ENCODE measurements at regions not wholly inside any gene's neighbourhood (a gene's known extent, or its start where the extent isn't known, plus 50 kb on each side); places are given as distances from the start of the nearest gene placed in this dataset.

GRCh38 chr6:9532621-9533557, 882.0 kb downstream of the TFAP2A start:
- DNase-seq (ENCODE audit: low read depth in 2 of 2), result peak in 1 of 2 donors; percentile 34

GRCh38 chr6:9527679-9528286, 887.1 kb downstream of the TFAP2A start:
- no peak for DNase-seq (ENCODE audit: low read depth in 2 of 2)

GRCh38 chr6:9523462-9523861, 891.4 kb downstream of the TFAP2A start:
- DNase-seq (ENCODE audit: low read depth in 2 of 2), result peak in 1 of 2 donors; percentile 67

GRCh38 chr6:9522101-9522500, 892.8 kb downstream of the TFAP2A start:
- DNase-seq (ENCODE audit: low read depth in 2 of 2), result no peak

- peak in 1 of 2 donors; percentile 51 for DNase-seq (ENCODE audit: low read depth in 2 of 2)
Observed at GRCh38 chr6:9521152-9521530, 893.7 kb downstream of the TFAP2A start.

- peak in 1 of 2 donors; percentile 84 for DNase-seq (ENCODE audit: low read depth in 2 of 2)
Observed at GRCh38 chr6:9520417-9521151, 894.3 kb downstream of the TFAP2A start.

- DNase-seq (ENCODE audit: low read depth in 2 of 2), result no peak
Observed at GRCh38 chr6:9518431-9518830, 896.4 kb downstream of the TFAP2A start.

GRCh38 chr6:9517806-9518205, 897.1 kb downstream of the TFAP2A start:
- DNase-seq (ENCODE audit: low read depth in 2 of 2), result no peak

- DNase-seq (ENCODE audit: low read depth in 2 of 2), result no peak
Observed at GRCh38 chr6:9515633-9516606, 899.0 kb downstream of the TFAP2A start.

- DNase-seq (ENCODE audit: low read depth in 2 of 2), result no peak
Observed at GRCh38 chr6:9514146-9514545, 900.7 kb downstream of the TFAP2A start.

GRCh38 chr6:9511157-9511556, 903.7 kb downstream of the TFAP2A start:
- DNase-seq (ENCODE audit: low read depth in 2 of 2), result no peak

- no peak for DNase-seq (ENCODE audit: low read depth in 2 of 2)
Observed at GRCh38 chr6:9507136-9507895, 907.6 kb downstream of the TFAP2A start.

GRCh38 chr6:9504191-9504590, 910.7 kb downstream of the TFAP2A start:
- no peak for DNase-seq (ENCODE audit: low read depth in 2 of 2)

GRCh38 chr6:9503111-9503761, 911.6 kb downstream of the TFAP2A start:
- peak in 1 of 2 donors; percentile 92 for DNase-seq (ENCODE audit: low read depth in 2 of 2)

GRCh38 chr6:9499709-9500108, 915.2 kb downstream of the TFAP2A start:
- no peak for DNase-seq (ENCODE audit: low read depth in 2 of 2)

GRCh38 chr6:9496837-9497236, 918.0 kb downstream of the TFAP2A start:
- no peak for DNase-seq (ENCODE audit: low read depth in 2 of 2)

GRCh38 chr6:9494864-9495263, 920.0 kb downstream of the TFAP2A start:
- DNase-seq (ENCODE audit: low read depth in 2 of 2), result no peak

GRCh38 chr6:9492790-9493189, 922.1 kb downstream of the TFAP2A start:
- DNase-seq (ENCODE audit: low read depth in 2 of 2), result no peak

GRCh38 chr6:9487128-9487527, 927.7 kb downstream of the TFAP2A start:
- no peak for DNase-seq (ENCODE audit: low read depth in 2 of 2)

- DNase-seq (ENCODE audit: low read depth in 2 of 2), result no peak
Observed at GRCh38 chr6:9485992-9486391, 928.9 kb downstream of the TFAP2A start.

Data from dermis microvascular lymphatic vessel endothelial cell (primary cell).